ENCODE measurements at regions not wholly inside any gene's neighbourhood (a gene's known extent, or its start where the extent isn't known, plus 50 kb on each side); places are given as distances from the start of the nearest gene placed in this dataset.

- H3K79me2 ChIP-seq (ENCODE audit: insufficient read depth, low read length): no peaks in the 10 kb centered on the region
- no peak overlapping the region for H3K9ac ChIP-seq (ENCODE audit: extremely low read depth, insufficient read length, low read length)
- no peaks in the 10 kb centered on the region for H3K9me3 ChIP-seq (ENCODE audit: control insufficient read depth, low read depth, low read length)
- no peaks in the 10 kb centered on the region for H4K20me1 ChIP-seq (ENCODE audit: control insufficient read depth, insufficient read depth, insufficient read length)
- no peak overlapping the region for H3T11ph ChIP-seq (ENCODE audit: low read length)
- H3K4me3 Mint-ChIP-seq: no peak overlapping the region
- H4K5ac ChIP-seq (ENCODE audit: insufficient read length, low read depth, low read length): no peak overlapping the region
- H3K56ac ChIP-seq (ENCODE audit: insufficient read length, low read depth, low read length): no peak overlapping the region
- no peak overlapping the region for H2AFZ ChIP-seq (ENCODE audit: low read length)
- H3K4ac ChIP-seq (ENCODE audit: low read depth, low read length): no peak overlapping the region
- no peaks in the 10 kb centered on the region for H3K79me1 ChIP-seq (ENCODE audit: insufficient read depth, low read depth, low read length, poor library complexity, severe bottlenecking)
- H3K9me3 Mint-ChIP-seq: no peaks in the 10 kb centered on the region
- no peaks in the 10 kb centered on the region for H3K4me1 ChIP-seq (ENCODE audit: insufficient read depth, low read length)
- H3K4me1 Mint-ChIP-seq: peaks cover 31 to 34% of the 10 kb centered on the region in 2 experiments
- no peaks in the 10 kb centered on the region for H3K27me3 ChIP-seq (ENCODE audit: insufficient read depth, low read length)
- no peak for TF ChIP-seq CTCF (conservative IDR thresholded peaks at IDR 0.05)
- no peak overlapping the region for H2BK12ac ChIP-seq (ENCODE audit: insufficient read length, low read depth, low read length)
- H3K23ac ChIP-seq (ENCODE audit: insufficient read length, low read depth, low read length): no peak overlapping the region
- WGBS (ENCODE audit: extremely low coverage, insufficient read length, low lambda C conversion rate): no CpG with 5 or more reads among the region's 14 CpGs
- H3K27ac ChIP-seq (ENCODE audit: insufficient read length, low read depth, low read length): no peak overlapping the region
- no peak overlapping the region for H2AK5ac ChIP-seq (ENCODE audit: insufficient read length, low read length)
- DNase-seq: no peak
- H2BK20ac ChIP-seq (ENCODE audit: low read depth, low read length, poor library complexity, severe bottlenecking): no peak overlapping the region
- H4K91ac ChIP-seq (ENCODE audit: insufficient read length, low read depth, low read length): no peak overlapping the region
- peaks cover 2% of the 10 kb centered on the region for H3K23me2 ChIP-seq (ENCODE audit: insufficient read length, low read depth, low read length, poor library complexity, severe bottlenecking)
- peaks cover 4% of the 10 kb centered on the region for H3K27me3 Mint-ChIP-seq (ENCODE audit: low read depth)
- no peak overlapping the region for H3K18ac ChIP-seq (ENCODE audit: insufficient read length, low read depth, low read length)
- no peaks in the 10 kb centered on the region for H3K36me3 Mint-ChIP-seq (ENCODE audit: insufficient read depth in 1 of 3, low read depth in 3 of 3)
- no peak overlapping the region for H2BK15ac ChIP-seq (ENCODE audit: low read depth, low read length)
- no peak overlapping the region for H3K27ac Mint-ChIP-seq
- no peak overlapping the region for H4K8ac ChIP-seq (replicated peaks; ENCODE audit: insufficient read length, low read depth, low read length)
- no peak overlapping the region for H2BK5ac ChIP-seq (ENCODE audit: insufficient read length, low read length)
- no peak overlapping the region for H3K4me2 ChIP-seq (ENCODE audit: insufficient read depth, insufficient read length, low read length)
- H2BK120ac ChIP-seq (ENCODE audit: low read depth, low read length, poor library complexity, severe bottlenecking): no peak overlapping the region
- no peak overlapping the region for H3K14ac ChIP-seq (ENCODE audit: insufficient read depth, low read length)
These were observed 67.5 kb upstream of the CLDN14 start for GRCh38 chr21:36547464-36547863.
